ENCODE measurements at regions not wholly inside any gene's neighbourhood (a gene's known extent, or its start where the extent isn't known, plus 50 kb on each side); places are given as distances from the start of the nearest gene placed in this dataset.
A peak's percentile ranks its signal among the peaks of the same experiment; 100 is the strongest.

GRCh38 chr3:56988458-56989168, 71.9 kb upstream of the SPATA12 start:
- in situ Hi-C loops (cut with HindIII; ENCODE audit: low pct_unique_long_range_greater_than_20kb, low sequenced_read_pairs) = loop anchor here (25.0 kb wide), 1 partner anchor 99 kb away; no protein-coding TSS in a partner anchor
- peak; percentile 47 for DNase-seq (ENCODE audit: low read depth)

- in situ Hi-C loops (cut with HindIII; ENCODE audit: low pct_unique_long_range_greater_than_20kb, low sequenced_read_pairs) = loop anchor here (25.0 kb wide), 1 partner anchor 100 kb away; no protein-coding TSS in a partner anchor
- DNase-seq (ENCODE audit: low read depth) = no peak
These were observed 73.1 kb upstream of the SPATA12 start for GRCh38 chr3:56987238-56987895.

GRCh38 chr3:56986347-56986746, 74.1 kb upstream of the SPATA12 start:
- in situ Hi-C loops (cut with HindIII; ENCODE audit: low pct_unique_long_range_greater_than_20kb, low sequenced_read_pairs) = loop anchor here (25.0 kb wide), 1 partner anchor 101 kb away; no protein-coding TSS in a partner anchor
- no peak for DNase-seq (ENCODE audit: low read depth)

GRCh38 chr3:56985878-56986277, 74.6 kb upstream of the SPATA12 start:
- DNase-seq (ENCODE audit: low read depth) = no peak

DNA sequence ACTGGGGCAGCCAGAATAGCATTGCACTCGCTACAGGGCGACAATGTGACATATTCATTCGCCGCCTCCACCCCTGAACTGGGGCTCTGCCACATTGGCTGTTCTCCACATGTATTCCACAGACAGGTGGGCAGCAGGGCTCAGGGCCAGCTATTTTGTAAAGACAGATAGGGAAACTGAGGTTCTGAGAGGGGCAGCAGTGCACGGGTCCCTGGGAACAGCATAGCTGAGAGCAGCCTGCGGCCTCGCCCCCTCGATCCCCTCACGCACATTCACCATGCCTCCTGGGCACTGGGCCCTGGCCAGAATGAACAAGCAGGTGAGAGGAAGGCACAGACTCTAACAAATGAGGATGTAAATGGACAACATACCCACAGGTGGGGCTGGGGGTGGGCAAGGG, 75.0 kb upstream of the SPATA12 start:
- no peak for DNase-seq (ENCODE audit: low read depth)
- in situ Hi-C loops (cut with HindIII; ENCODE audit: low pct_unique_long_range_greater_than_20kb, low sequenced_read_pairs) = loop anchor here (25.0 kb wide), 1 partner anchor 102 kb away; no protein-coding TSS in a partner anchor

More at GRCh38 chr3:56985878-56986277, 74.6 kb upstream of the SPATA12 start:
- in situ Hi-C loops (cut with HindIII; ENCODE audit: low pct_unique_long_range_greater_than_20kb, low sequenced_read_pairs) = loop anchor here (25.0 kb wide), 1 partner anchor 101 kb away; no protein-coding TSS in a partner anchor

DNA sequence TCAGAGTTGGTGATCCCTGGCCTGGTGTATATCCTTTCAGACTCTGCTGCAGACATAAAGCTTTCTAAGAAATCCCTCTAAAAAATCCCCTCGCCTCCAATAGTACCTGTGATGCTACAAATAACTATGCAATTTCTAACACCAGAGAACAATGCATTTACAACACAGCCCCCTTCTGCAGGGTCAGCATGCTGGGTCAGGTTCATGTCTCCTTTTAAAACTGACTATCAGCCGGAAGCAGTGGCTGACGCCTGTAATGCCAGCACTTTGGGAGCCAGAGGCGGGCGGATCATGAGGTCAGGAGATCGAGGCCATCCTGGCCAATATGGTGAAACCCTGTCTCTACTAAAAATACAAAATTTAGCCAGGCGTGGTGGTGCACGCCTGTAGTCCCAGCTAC, 77.0 kb upstream of the SPATA12 start:
- in situ Hi-C loops (cut with HindIII; ENCODE audit: low pct_unique_long_range_greater_than_20kb, low sequenced_read_pairs) = loop anchor here (25.0 kb wide), 1 partner anchor 104 kb away; no protein-coding TSS in a partner anchor
- DNase-seq (ENCODE audit: low read depth) = no peak

GRCh38 chr3:56981445-56982230, 78.8 kb upstream of the SPATA12 start:
- no peak for DNase-seq (ENCODE audit: low read depth)
- in situ Hi-C loops (cut with HindIII; ENCODE audit: low pct_unique_long_range_greater_than_20kb, low sequenced_read_pairs) = loop anchor here (25.0 kb wide), 1 partner anchor 106 kb away; no protein-coding TSS in a partner anchor

- DNase-seq (ENCODE audit: low read depth) = peak; percentile 76
- in situ Hi-C loops (cut with HindIII; ENCODE audit: low pct_unique_long_range_greater_than_20kb, low sequenced_read_pairs) = loop anchor here (25.0 kb wide), 1 partner anchor 106 kb away; no protein-coding TSS in a partner anchor
These were observed 79.6 kb upstream of the SPATA12 start for GRCh38 chr3:56980798-56981390.

- in situ Hi-C loops (cut with HindIII; ENCODE audit: low pct_unique_long_range_greater_than_20kb, low sequenced_read_pairs) = loop anchor here (25.0 kb wide), 1 partner anchor 107 kb away; no protein-coding TSS in a partner anchor
- DNase-seq (ENCODE audit: low read depth) = no peak
These were observed 80.2 kb upstream of the SPATA12 start for GRCh38 chr3:56980243-56980642.

DNA sequence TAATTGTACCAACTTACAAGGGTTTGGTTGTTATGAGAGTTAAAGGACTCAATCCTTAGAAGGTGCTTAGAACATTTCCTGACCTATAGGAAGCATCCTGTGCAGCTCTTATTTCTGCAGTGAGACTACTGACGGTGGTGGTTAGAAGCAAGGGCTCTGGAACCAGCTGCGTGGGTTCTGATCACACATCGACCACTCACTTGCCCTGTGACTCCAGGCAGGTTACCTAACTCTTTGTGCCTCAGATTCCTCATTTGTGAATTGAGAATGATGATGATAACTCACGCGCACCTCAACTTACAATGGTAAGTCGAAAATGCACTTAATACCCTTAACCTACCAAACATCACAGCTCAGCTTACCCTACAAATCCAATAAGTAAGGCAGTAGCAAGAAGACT, 80.7 kb upstream of the SPATA12 start:
- in situ Hi-C loops (cut with HindIII; ENCODE audit: low pct_unique_long_range_greater_than_20kb, low sequenced_read_pairs) = loop anchor here (25.0 kb wide), 1 partner anchor 108 kb away; no protein-coding TSS in a partner anchor
- DNase-seq (ENCODE audit: low read depth) = no peak

- in situ Hi-C loops (cut with HindIII; ENCODE audit: low pct_unique_long_range_greater_than_20kb, low sequenced_read_pairs) = loop anchor here (25.0 kb wide), 1 partner anchor 110 kb away; no protein-coding TSS in a partner anchor
- DNase-seq (ENCODE audit: low read depth) = no peak
These were observed 82.9 kb upstream of the SPATA12 start for GRCh38 chr3:56977561-56977889.

GRCh38 chr3:56976651-56977560, 83.6 kb upstream of the SPATA12 start:
- no peak for DNase-seq (ENCODE audit: low read depth)
- in situ Hi-C loops (cut with HindIII; ENCODE audit: low pct_unique_long_range_greater_than_20kb, low sequenced_read_pairs) = loop anchor here (25.0 kb wide), 1 partner anchor 110 kb away; no protein-coding TSS in a partner anchor

- no peak for DNase-seq (ENCODE audit: low read depth)
- in situ Hi-C loops (cut with HindIII; ENCODE audit: low pct_unique_long_range_greater_than_20kb, low sequenced_read_pairs) = loop anchor here (25.0 kb wide), 1 partner anchor 112 kb away; no protein-coding TSS in a partner anchor
These were observed 84.9 kb upstream of the SPATA12 start for GRCh38 chr3:56975567-56975966.

GRCh38 chr3:56974247-56974930, 86.1 kb upstream of the SPATA12 start:
- no peak for DNase-seq (ENCODE audit: low read depth)
- in situ Hi-C loops (cut with HindIII; ENCODE audit: low pct_unique_long_range_greater_than_20kb, low sequenced_read_pairs) = no loop called here

DNA sequence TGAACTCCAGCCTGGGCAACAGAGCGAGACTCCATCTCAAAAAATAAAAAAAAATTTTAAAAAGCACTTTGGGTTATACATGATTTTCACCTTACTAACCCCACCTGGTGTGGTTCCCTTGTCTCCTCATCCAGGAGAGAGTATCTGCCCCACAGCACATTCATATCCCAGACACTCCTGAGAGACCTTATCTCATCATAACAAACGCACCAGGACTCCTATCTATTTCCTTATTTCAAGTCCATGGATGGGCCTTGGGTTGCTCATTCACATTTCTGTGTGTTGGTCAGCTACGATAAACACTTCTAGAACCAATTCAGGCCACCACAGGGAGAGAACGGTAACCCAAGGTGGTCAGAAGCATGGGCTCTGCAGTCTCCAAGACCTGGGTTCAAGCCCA, 88.6 kb upstream of the SPATA12 start:
- DNase-seq (ENCODE audit: low read depth) = no peak
- in situ Hi-C loops (cut with HindIII; ENCODE audit: low pct_unique_long_range_greater_than_20kb, low sequenced_read_pairs) = no loop called here

DNA sequence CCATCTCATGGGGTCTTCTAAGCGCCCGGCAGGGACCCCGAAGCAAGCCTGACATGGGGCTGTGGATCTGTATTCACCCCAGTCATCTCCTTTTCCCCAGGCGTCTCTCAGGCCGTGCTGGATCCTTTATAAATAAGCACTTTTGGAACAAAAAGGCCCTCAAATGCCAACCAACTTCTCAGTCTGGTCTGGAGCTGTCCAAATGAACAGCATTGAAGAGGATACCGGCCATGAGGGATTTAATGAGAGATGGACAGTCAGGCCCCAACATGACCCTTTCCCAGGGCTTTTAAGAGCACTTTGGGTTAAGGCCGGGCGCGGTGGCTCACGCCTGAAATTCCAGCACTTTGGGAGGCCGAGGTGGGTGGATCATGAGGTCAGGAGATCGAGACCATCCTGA, 89.2 kb upstream of the SPATA12 start:
- in situ Hi-C loops (cut with HindIII; ENCODE audit: low pct_unique_long_range_greater_than_20kb, low sequenced_read_pairs) = no loop called here
- no peak for DNase-seq (ENCODE audit: low read depth)

- no peak for DNase-seq (ENCODE audit: low read depth)
- in situ Hi-C loops (cut with HindIII; ENCODE audit: low pct_unique_long_range_greater_than_20kb, low sequenced_read_pairs) = no loop called here
These were observed 90.0 kb upstream of the SPATA12 start for GRCh38 chr3:56970461-56970879.

Measured in Caki2 (cell line).